Right lobe of liver (tissue), 6 donors: ENCODE measurements at regions not wholly inside any gene's neighbourhood (a gene's known extent, or its start where the extent isn't known, plus 50 kb on each side); places are given as distances from the start of the nearest gene placed in this dataset.

ENCODE experiments used
- ATAC-seq, 4 donors: fragments of 200-7000 bp; cut with Tn5 transposase; one replicate each; pipeline ENCODE4 v1.9.1; 2020; ENCODE audit warnings: mild to moderate bottlenecking in 4 of 4, moderate library complexity in 4 of 4
- DNase-seq, 3 donors: peaks; one replicate each; pipeline ENCODE4 v3.0.0-alpha.2; 2020
- H3K27ac ChIP-seq, 3 donors: fragments of 200-600 bp; one replicate each; pipeline ENCODE4 v1.8.0; 2022
- H3K27me3 ChIP-seq, 2 donors: fragments of 200-600 bp; one replicate each; pipeline ENCODE4 v1.8.0; 2022
- H3K36me3 ChIP-seq, 4 donors: fragments of 200-600 bp; sonication (generic) in 1 of 4; one replicate each; pipeline versions ENCODE4 v1.5.1 to v1.8.0; 2017 to 2022; ENCODE audit warnings: control low read depth in 1 of 4
- H3K4me1 ChIP-seq, 4 donors: fragments of 200-600 bp; sonication (generic) in 1 of 4; one replicate each; pipeline versions ENCODE4 v1.5.1 to v1.8.0; 2017 to 2022; ENCODE audit warnings: control low read depth in 1 of 4
- H3K4me3 ChIP-seq, 3 donors: fragments of 200-600 bp; one replicate each; pipeline ENCODE4 v1.8.0; 2022
- H3K9me3 ChIP-seq, 4 donors: fragments of 200-600 bp; sonication (generic) in 1 of 4; one replicate each; pipeline versions ENCODE4 v1.5.1 to v1.8.0; 2017 to 2022; ENCODE audit warnings: control low read depth in 1 of 4
- POLR2A ChIP-seq: fragments of 450-650 bp; IDR thresholded peaks from one replicate; pipeline ENCODE4 v1.6.1; 2017; ENCODE audit warnings: antibody characterized with exemption, mild to moderate bottlenecking
- WGBS: methylation state at CpG from one replicate; pipeline ENCODE4 v1.1.6; 2018; ENCODE audit warnings: low coverage, low lambda C conversion rate; ENCODE audit not compliant: insufficient coverage; ENCODE audit errors: missing lambda C conversion rate; 5-methylcytosine and 5-hydroxymethylcytosine counted together
- intact Hi-C, 2 donors: fragments of 100-400 bp; cut with DNase I; formaldehyde crosslinking; loops; one replicate each; pipeline versions ENCODE4 v1.11.2 to v1.14.1; 2022
- TF ChIP-seq, protein P1 (sequence below), 4 donors: fragments of 200-600 bp in 3 of 4; fragments of 450-650 bp in 1 of 4; IDR thresholded peaks; one replicate each; pipeline versions ENCODE4 v1.5.1 to v1.8.0; 2016 to 2022; ENCODE audit warnings: antibody characterized with exemption in 4 of 4, mild to moderate bottlenecking in 2 of 4
- donor health status: DM: no; HTN: yes; CAD: no.
- donor health status: DM: no; HTN: no; CAD: no.
- donor health status: DM: no; HTN: no; CAD: no.
- donor health status: DM: no; HTN: yes; CAD: no.
- donor health status: DM: no; HTN: yes; CAD: no.

DNA sequence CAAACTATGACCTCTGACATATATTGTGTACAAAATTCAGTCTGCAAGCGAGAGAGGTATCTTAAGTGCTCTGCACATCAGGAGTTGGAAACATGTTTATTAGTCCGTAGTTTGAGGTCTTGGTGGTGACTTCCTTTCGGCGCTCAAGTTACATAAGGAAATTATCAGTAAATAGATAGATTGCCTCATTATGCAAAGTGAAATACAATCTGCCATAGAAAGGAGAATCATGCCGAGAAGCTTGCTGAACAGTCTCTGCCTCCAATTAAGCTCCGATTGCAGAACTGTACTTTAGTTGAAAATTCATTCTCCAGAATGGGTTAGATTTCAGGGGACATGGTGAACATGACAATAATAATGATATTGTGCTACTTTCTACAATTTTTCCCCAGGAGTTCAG, 271.8 kb downstream of the BRINP2 start:
- intact Hi-C loops, result no loop called here
- Histone ChIP-seq H3K27ac (no peak overlapping the region), H3K4me3 (no peak overlapping the region), H3K4me1 (no peaks in the 10 kb centered on the region), H3K27me3 (no peaks in the 10 kb centered on the region), H3K9me3 (no peaks in the 10 kb centered on the region), H3K36me3 (no peaks in the 10 kb centered on the region)
- ATAC-seq (no peak), DNase-seq (no peak)
- 37% methylated on average over 6 of the region's 6 CpGs for WGBS
- TF ChIP-seq, protein P1, sequence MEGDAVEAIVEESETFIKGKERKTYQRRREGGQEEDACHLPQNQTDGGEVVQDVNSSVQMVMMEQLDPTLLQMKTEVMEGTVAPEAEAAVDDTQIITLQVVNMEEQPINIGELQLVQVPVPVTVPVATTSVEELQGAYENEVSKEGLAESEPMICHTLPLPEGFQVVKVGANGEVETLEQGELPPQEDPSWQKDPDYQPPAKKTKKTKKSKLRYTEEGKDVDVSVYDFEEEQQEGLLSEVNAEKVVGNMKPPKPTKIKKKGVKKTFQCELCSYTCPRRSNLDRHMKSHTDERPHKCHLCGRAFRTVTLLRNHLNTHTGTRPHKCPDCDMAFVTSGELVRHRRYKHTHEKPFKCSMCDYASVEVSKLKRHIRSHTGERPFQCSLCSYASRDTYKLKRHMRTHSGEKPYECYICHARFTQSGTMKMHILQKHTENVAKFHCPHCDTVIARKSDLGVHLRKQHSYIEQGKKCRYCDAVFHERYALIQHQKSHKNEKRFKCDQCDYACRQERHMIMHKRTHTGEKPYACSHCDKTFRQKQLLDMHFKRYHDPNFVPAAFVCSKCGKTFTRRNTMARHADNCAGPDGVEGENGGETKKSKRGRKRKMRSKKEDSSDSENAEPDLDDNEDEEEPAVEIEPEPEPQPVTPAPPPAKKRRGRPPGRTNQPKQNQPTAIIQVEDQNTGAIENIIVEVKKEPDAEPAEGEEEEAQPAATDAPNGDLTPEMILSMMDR (IDR thresholded peaks at IDR 0.05), result no peak
- TF ChIP-seq POLR2A, result no peak

DNA sequence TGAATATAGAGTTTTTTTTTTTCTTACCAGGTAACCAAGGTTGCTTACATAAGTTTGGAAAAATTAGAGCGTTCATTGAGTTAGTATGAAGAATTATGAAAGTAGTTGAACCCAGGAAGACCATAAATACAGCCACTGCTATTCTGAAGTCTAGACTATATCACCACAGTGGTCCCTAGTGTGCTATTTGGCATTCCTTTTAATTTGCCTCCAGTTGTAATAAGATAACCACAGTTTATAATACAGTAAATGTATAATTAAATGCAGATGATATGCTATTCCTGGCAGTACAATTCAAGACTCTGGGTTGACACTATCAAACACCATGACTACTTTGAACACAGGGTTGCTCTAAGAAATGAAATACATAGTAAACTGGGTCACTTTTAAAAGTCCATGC, 270.5 kb downstream of the BRINP2 start:
- no peaks in the 10 kb centered on the region for H3K9me3 ChIP-seq
- no peaks in the 10 kb centered on the region for H3K36me3 ChIP-seq
- no peaks in the 10 kb centered on the region for H3K4me1 ChIP-seq
- intact Hi-C loops, result no loop called here
- no peak overlapping the region for H3K4me3 ChIP-seq
- no peaks in the 10 kb centered on the region for H3K27me3 ChIP-seq
- H3K27ac ChIP-seq, result no peak overlapping the region
- no peak for DNase-seq
- 55% methylated on average over 1 of the region's 1 CpG for WGBS
- TF ChIP-seq, protein P1 (IDR thresholded peaks at IDR 0.05), result no peak
- TF ChIP-seq POLR2A, result no peak
- no peak for ATAC-seq

DNA sequence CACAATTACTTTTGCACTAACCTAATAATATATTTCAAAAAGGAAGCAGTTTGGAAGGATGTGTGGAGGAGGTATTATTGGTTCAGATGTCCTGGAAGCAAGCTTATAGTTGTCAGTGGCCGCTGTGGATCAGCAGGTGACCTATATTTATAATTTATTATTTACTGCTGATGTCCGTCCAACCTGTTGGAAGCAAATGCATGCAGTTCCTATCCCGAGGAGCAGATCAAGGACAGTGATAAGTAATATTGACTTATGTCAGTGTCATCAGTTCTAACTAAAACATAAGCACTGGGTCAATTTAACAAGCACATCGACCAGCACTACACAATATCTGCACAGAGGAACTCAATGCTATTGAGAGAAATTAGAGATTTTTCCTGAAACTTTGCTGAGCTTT, 270.1 kb downstream of the BRINP2 start:
- WGBS, result 59% methylated on average over 4 of the region's 4 CpGs
- Histone ChIP-seq H3K4me3 (no peak overlapping the region), H3K27ac (no peak overlapping the region), H3K27me3 (no peaks in the 10 kb centered on the region), H3K4me1 (no peaks in the 10 kb centered on the region), H3K36me3 (no peaks in the 10 kb centered on the region), H3K9me3 (no peaks in the 10 kb centered on the region)
- ATAC-seq (no peak), DNase-seq (no peak)
- intact Hi-C loops, result no loop called here
- TF ChIP-seq, protein P1 (IDR thresholded peaks at IDR 0.05), result no peak
- TF ChIP-seq POLR2A, result no peak

DNA sequence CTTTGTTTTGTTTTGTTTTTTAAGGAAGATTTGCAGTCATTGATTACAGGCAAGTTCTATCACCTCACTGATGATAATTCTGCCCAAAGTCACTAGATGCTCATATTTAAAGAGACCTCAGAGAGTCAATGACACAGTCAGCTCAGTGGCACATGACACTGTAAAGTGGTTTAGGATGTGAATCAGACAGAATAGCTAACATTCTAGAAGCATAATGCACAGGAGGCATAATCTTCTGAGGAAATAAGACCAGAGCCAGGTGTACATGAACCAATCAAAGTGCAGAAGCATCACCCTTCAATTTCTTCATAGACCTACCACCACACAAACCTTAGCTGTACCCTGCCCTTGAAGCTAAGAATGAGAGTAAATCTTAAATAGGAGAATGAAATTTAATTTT, 268.5 kb downstream of the BRINP2 start:
- Histone ChIP-seq H3K9me3 (no peaks in the 10 kb centered on the region), H3K4me1 (no peaks in the 10 kb centered on the region), H3K36me3 (no peaks in the 10 kb centered on the region), H3K27me3 (no peaks in the 10 kb centered on the region), H3K4me3 (no peak overlapping the region), H3K27ac (no peak overlapping the region)
- intact Hi-C loops, result no loop called here
- DNase-seq (no peak), ATAC-seq (no peak)
- TF ChIP-seq, protein P1 (IDR thresholded peaks at IDR 0.05), result no peak
- TF ChIP-seq POLR2A, result no peak

- H3K4me3 ChIP-seq, result no peak overlapping the region
- H3K27ac ChIP-seq, result no peak overlapping the region
- intact Hi-C loops, result no loop called here
- H3K36me3 ChIP-seq, result no peaks in the 10 kb centered on the region
- DNase-seq (no peak), ATAC-seq (no peak)
- no peaks in the 10 kb centered on the region for H3K27me3 ChIP-seq
- WGBS, result 84% methylated on average over 1 of the region's 1 CpG
- TF ChIP-seq POLR2A, result no peak
- TF ChIP-seq, protein P1 (IDR thresholded peaks at IDR 0.05), result no peak
- no peaks in the 10 kb centered on the region for H3K4me1 ChIP-seq
- no peaks in the 10 kb centered on the region for H3K9me3 ChIP-seq
Observed at GRCh38 chr1:177435364-177435763, 264.6 kb downstream of the BRINP2 start.
